PFSK-1 (cell line): ENCODE measurements at regions not wholly inside any gene's neighbourhood (a gene's known extent, or its start where the extent isn't known, plus 50 kb on each side); places are given as distances from the start of the nearest gene placed in this dataset.

Experiments
- FOXP2 ChIP-seq: optimal IDR thresholded peaks from 2 replicates; pipeline ENCODE3; 2011; ENCODE audit warnings: borderline replicate concordance, control low read depth, inconsistent platforms; ENCODE audit not compliant: insufficient read depth; ENCODE audit errors: extremely low read length, extremely low read depth
- POLR2AphosphoS5 ChIP-seq: IDR thresholded peaks from 2 replicates; pipeline ENCODE4 v1.6.1; 2012; ENCODE audit warnings: low read depth, mild to moderate bottlenecking, control low read depth, low read length, moderate library complexity
- TAF1 ChIP-seq: IDR thresholded peaks from 2 replicates; pipeline ENCODE4 v1.6.1; 2012; ENCODE audit warnings: low read length, control low read depth, borderline replicate concordance; ENCODE audit not compliant: insufficient read depth

GRCh38 chr5:116718317-116718716 is 143.7 kb upstream of the SEMA6A start:
- TF ChIP-seq TAF1 = no peak
- TF ChIP-seq FOXP2 = no peak
- TF ChIP-seq POLR2AphosphoS5 = no peak
